Cardiac fibroblast (primary cell): ENCODE measurements at regions not wholly inside any gene's neighbourhood (a gene's known extent, or its start where the extent isn't known, plus 50 kb on each side); places are given as distances from the start of the nearest gene placed in this dataset.

Source experiments
- DNase-seq, 2 donors: peaks; one replicate each; pipeline versions ENCODE4 v3.0.0 to v3.0.0-alpha.2; 2010; ENCODE audit warnings: low read depth in 2 of 2
- H3K4me3 ChIP-seq, 2 donors: replicated peaks in 1 of 2; 1 replicate in 1 of 2; 2 replicates in 1 of 2; pipeline ENCODE4 v1.5.1; 2011; ENCODE audit warnings: low read depth in 2 of 2, low read length in 2 of 2, mild to moderate bottlenecking in 2 of 2, moderate library complexity in 1 of 2
- CTCF ChIP-seq: IDR thresholded peaks from one replicate; pipeline ENCODE4 v1.5.1; 2011; ENCODE audit warnings: low read depth, mild to moderate bottlenecking, low read length, inconsistent platforms

- H3K4me3 ChIP-seq, result no peak overlapping the region
- no peak for TF ChIP-seq CTCF
- DNase-seq, result no peak
Observed at GRCh38 chr1:81225789-81226602, 574.7 kb upstream of the ADGRL2 start.

GRCh38 chr1:81224222-81224621 lies 576.5 kb upstream of the ADGRL2 start:
- peak in 1 of 2 donors; percentile 69 for DNase-seq
- H3K4me3 ChIP-seq, result no peak overlapping the region
- no peak for TF ChIP-seq CTCF

GRCh38 chr1:81221564-81221963 lies 579.2 kb upstream of the ADGRL2 start:
- DNase-seq, result no peak
- TF ChIP-seq CTCF, result no peak
- H3K4me3 ChIP-seq, result no peak overlapping the region

- TF ChIP-seq CTCF, result no peak
- no peak overlapping the region for H3K4me3 ChIP-seq
- DNase-seq, result no peak
Observed at GRCh38 chr1:81220614-81221071, 580.1 kb upstream of the ADGRL2 start.

- no peak overlapping the region for H3K4me3 ChIP-seq
Observed at GRCh38 chr1:81217058-81217457, 583.7 kb upstream of the ADGRL2 start.

GRCh38 chr1:81213279-81213678 lies 587.5 kb upstream of the ADGRL2 start:
- DNase-seq, result no peak
- H3K4me3 ChIP-seq, result no peak overlapping the region
- no peak for TF ChIP-seq CTCF

More at GRCh38 chr1:81217058-81217457, 583.7 kb upstream of the ADGRL2 start:
- TF ChIP-seq CTCF, result no peak
- DNase-seq, result no peak

- no peak overlapping the region for H3K4me3 ChIP-seq
Observed at GRCh38 chr1:81209461-81209860, 591.3 kb upstream of the ADGRL2 start.

More at GRCh38 chr1:81209461-81209860, 591.3 kb upstream of the ADGRL2 start:
- no peak for DNase-seq
- no peak for TF ChIP-seq CTCF
